HG03064 (cell line): ENCODE measurements at regions not wholly inside any gene's neighbourhood (a gene's known extent, or its start where the extent isn't known, plus 50 kb on each side); places are given as distances from the start of the nearest gene placed in this dataset.

Experiments
- ATAC-seq: cut with Tn5 transposase; IDR thresholded peaks from one replicate; pipeline ENCODE4 v1.9.1; 2021; ENCODE audit warnings: low read depth; ENCODE audit not compliant: unreplicated experiment

- no peak for ATAC-seq
Observed at GRCh38 chr13:64000321-64000720, 2584.7 kb upstream of the PCDH20 start.

- ATAC-seq = no peak
Observed at GRCh38 chr13:63999614-64000305, 2584.1 kb upstream of the PCDH20 start.

GRCh38 chr13:63983366-63983765, 2567.7 kb upstream of the PCDH20 start:
- no peak for ATAC-seq

- no peak for ATAC-seq
Observed at GRCh38 chr13:63979951-63980350, 2564.3 kb upstream of the PCDH20 start.

- ATAC-seq = no peak
Observed at GRCh38 chr13:63972328-63972727, 2556.7 kb upstream of the PCDH20 start.

GRCh38 chr13:63954683-63955082, 2539.0 kb upstream of the PCDH20 start:
- ATAC-seq = no peak

GRCh38 chr13:63948045-63948444, 2532.4 kb upstream of the PCDH20 start:
- no peak for ATAC-seq

- no peak for ATAC-seq
Observed at GRCh38 chr13:63944911-63945310, 2529.3 kb upstream of the PCDH20 start.

GRCh38 chr13:63942372-63942771, 2526.7 kb upstream of the PCDH20 start:
- no peak for ATAC-seq

- no peak for ATAC-seq
Observed at GRCh38 chr13:63938851-63939250, 2523.2 kb upstream of the PCDH20 start.

GRCh38 chr13:63910511-63910910, 2494.9 kb upstream of the PCDH20 start:
- no peak for ATAC-seq

- no peak for ATAC-seq
Observed at GRCh38 chr13:63909726-63910375, 2494.2 kb upstream of the PCDH20 start.

- ATAC-seq = no peak
Observed at GRCh38 chr13:63902141-63902540, 2486.5 kb upstream of the PCDH20 start.

- ATAC-seq = no peak
Observed at GRCh38 chr13:63901630-63902029, 2486.0 kb upstream of the PCDH20 start.

GRCh38 chr13:63900406-63900805, 2484.8 kb upstream of the PCDH20 start:
- no peak for ATAC-seq

- ATAC-seq = no peak
Observed at GRCh38 chr13:63896321-63896720, 2480.7 kb upstream of the PCDH20 start.

- ATAC-seq = no peak
Observed at GRCh38 chr13:63882052-63882451, 2466.4 kb upstream of the PCDH20 start.

- ATAC-seq = no peak
Observed at GRCh38 chr13:63880705-63881104, 2465.1 kb upstream of the PCDH20 start.

- no peak for ATAC-seq
Observed at GRCh38 chr13:63873936-63874335, 2458.3 kb upstream of the PCDH20 start.

GRCh38 chr13:63864171-63864902, 2448.7 kb upstream of the PCDH20 start:
- ATAC-seq = no peak

GRCh38 chr13:63855457-63856118, 2439.9 kb upstream of the PCDH20 start:
- ATAC-seq = no peak
